ENCODE measurements at regions not wholly inside any gene's neighbourhood (a gene's known extent, or its start where the extent isn't known, plus 50 kb on each side); places are given as distances from the start of the nearest gene placed in this dataset.
A peak's percentile ranks its signal among the peaks of the same experiment; 100 is the strongest.

- TF ChIP-seq CTCF (IDR thresholded peaks at IDR 0.05; ENCODE audit: unreplicated experiment) = no peak
- CTCF ChIA-PET = no interaction called here
- intact Hi-C loops (cut with micrococcal nuclease; ENCODE audit: unreplicated experiment) = no loop called here
- no peaks in the 10 kb centered on the region for H3K9me3 Mint-ChIP-seq (ENCODE audit: low read depth, unreplicated experiment)
- no TSS peak for BruUV-seq (replicated peaks)
- no peak for DNase-seq
- H3K4me3 Mint-ChIP-seq (ENCODE audit: low read depth, unreplicated experiment) = peak overlapping the region; percentile 54
- H3K4me1 Mint-ChIP-seq (ENCODE audit: low read depth, unreplicated experiment) = peaks cover 8% of the 10 kb centered on the region
- H3K36me3 Mint-ChIP-seq (ENCODE audit: insufficient read depth, unreplicated experiment) = no peaks in the 10 kb centered on the region
- peak overlapping the region; percentile 65 for H3K27ac Mint-ChIP-seq (ENCODE audit: unreplicated experiment)
- H3K27me3 Mint-ChIP-seq (ENCODE audit: unreplicated experiment) = no peaks in the 10 kb centered on the region
Observed at GRCh38 chr13:94860981-94861407, 148.6 kb upstream of the SOX21 start.

- intact Hi-C loops (cut with micrococcal nuclease; ENCODE audit: unreplicated experiment) = no loop called here
- Mint-ChIP-seq H3K36me3 (ENCODE audit: insufficient read depth, unreplicated experiment) (no peaks in the 10 kb centered on the region), H3K4me1 (ENCODE audit: low read depth, unreplicated experiment) (peaks cover 8% of the 10 kb centered on the region)
Observed at GRCh38 chr13:94859811-94860210, 147.5 kb upstream of the SOX21 start.

GRCh38 chr13:94859278-94859691 is 146.9 kb upstream of the SOX21 start:
- no peak for DNase-seq
- intact Hi-C loops (cut with micrococcal nuclease; ENCODE audit: unreplicated experiment) = no loop called here
- CTCF ChIA-PET = no interaction called here

More at GRCh38 chr13:94859811-94860210, 147.5 kb upstream of the SOX21 start:
- Mint-ChIP-seq H3K27ac (ENCODE audit: unreplicated experiment) (no peak overlapping the region), H3K4me3 (ENCODE audit: low read depth, unreplicated experiment) (no peak overlapping the region), H3K27me3 (ENCODE audit: unreplicated experiment) (no peaks in the 10 kb centered on the region), H3K9me3 (ENCODE audit: low read depth, unreplicated experiment) (no peaks in the 10 kb centered on the region)
- TF ChIP-seq CTCF (IDR thresholded peaks at IDR 0.05; ENCODE audit: unreplicated experiment) = no peak
- CTCF ChIA-PET = no interaction called here
- no TSS peak for BruUV-seq (replicated peaks)
- DNase-seq = no peak

GRCh38 chr13:94858856-94859255 is 146.5 kb upstream of the SOX21 start:
- no peak overlapping the region for H3K4me3 Mint-ChIP-seq (ENCODE audit: low read depth, unreplicated experiment)
- no peaks in the 10 kb centered on the region for H3K9me3 Mint-ChIP-seq (ENCODE audit: low read depth, unreplicated experiment)
- no peak overlapping the region for H3K27ac Mint-ChIP-seq (ENCODE audit: unreplicated experiment)
- TF ChIP-seq CTCF (IDR thresholded peaks at IDR 0.05; ENCODE audit: unreplicated experiment) = no peak
- DNase-seq = no peak
- no peaks in the 10 kb centered on the region for H3K36me3 Mint-ChIP-seq (ENCODE audit: insufficient read depth, unreplicated experiment)
- no peaks in the 10 kb centered on the region for H3K27me3 Mint-ChIP-seq (ENCODE audit: unreplicated experiment)
- intact Hi-C loops (cut with micrococcal nuclease; ENCODE audit: unreplicated experiment) = no loop called here
- H3K4me1 Mint-ChIP-seq (ENCODE audit: low read depth, unreplicated experiment) = peaks cover 8% of the 10 kb centered on the region
- no TSS peak for BruUV-seq (replicated peaks)
- CTCF ChIA-PET = no interaction called here

More at GRCh38 chr13:94859278-94859691, 146.9 kb upstream of the SOX21 start:
- Mint-ChIP-seq H3K9me3 (ENCODE audit: low read depth, unreplicated experiment) (no peaks in the 10 kb centered on the region), H3K4me3 (ENCODE audit: low read depth, unreplicated experiment) (no peak overlapping the region), H3K36me3 (ENCODE audit: insufficient read depth, unreplicated experiment) (no peaks in the 10 kb centered on the region), H3K4me1 (ENCODE audit: low read depth, unreplicated experiment) (peaks cover 8% of the 10 kb centered on the region), H3K27me3 (ENCODE audit: unreplicated experiment) (no peaks in the 10 kb centered on the region), H3K27ac (ENCODE audit: unreplicated experiment) (no peak overlapping the region)
- no peak for TF ChIP-seq CTCF (IDR thresholded peaks at IDR 0.05; ENCODE audit: unreplicated experiment)
- no TSS peak for BruUV-seq (replicated peaks)
